Stimulated activated naive B cell treated with anti-CD40 and anti-IgM and Interleukin-4, amounts not matched to agents 10 μg/mL and 1 μg/mL and 100 μg/mL, for 72 hours (primary cell): ENCODE measurements at regions not wholly inside any gene's neighbourhood (a gene's known extent, or its start where the extent isn't known, plus 50 kb on each side); places are given as distances from the start of the nearest gene placed in this dataset.
"Not testable (repeated sequence)": the region's sequence is repeated elsewhere in the genome, so short reads cannot be mapped to it uniquely, and the experiment has no call there.

Source experiments
- ATAC-seq, 2 donors: fragments of 150-1000 bp; cut with Tn5 transposase; replicated peaks; 2 replicates each; pipeline ENCODE4 v1.10.0; 2021; ENCODE audit warnings: moderate library complexity in 1 of 2
- DNase-seq: peaks from one replicate; pipeline ENCODE4 v3.0.0; 2021
- H3K27ac Mint-ChIP-seq: one replicate; pipeline ENCODE4 v1.8.0; 2022; ENCODE audit warnings: mild to moderate bottlenecking, mixed read lengths
- H3K27me3 Mint-ChIP-seq, 2 donors: one replicate each; pipeline ENCODE4 v1.8.0; 2022; ENCODE audit warnings: mixed read lengths in 2 of 2
- H3K36me3 Mint-ChIP-seq, 2 donors: one replicate each; pipeline ENCODE4 v1.8.0; 2022; ENCODE audit warnings: mixed read lengths in 2 of 2, mild to moderate bottlenecking in 1 of 2
- H3K4me1 Mint-ChIP-seq, 2 donors: one replicate each; pipeline ENCODE4 v1.8.0; 2022; ENCODE audit warnings: mixed read lengths in 2 of 2, mild to moderate bottlenecking in 1 of 2
- H3K4me3 Mint-ChIP-seq, 2 donors: one replicate each; pipeline ENCODE4 v1.8.0; 2022; ENCODE audit warnings: mild to moderate bottlenecking in 2 of 2, mixed read lengths in 2 of 2, moderate library complexity in 1 of 2
- H3K9me3 Mint-ChIP-seq, 2 donors: one replicate each; pipeline ENCODE4 v1.8.0; 2022; ENCODE audit warnings: mixed read lengths in 2 of 2, mild to moderate bottlenecking in 1 of 2

GRCh38 chr17:6373599-6373998, 61.3 kb downstream of the AIPL1 start:
- not testable (repeated sequence) for H3K36me3 Mint-ChIP-seq, H3K4me3 Mint-ChIP-seq, H3K9me3 Mint-ChIP-seq, DNase-seq, H3K27ac Mint-ChIP-seq, ATAC-seq
- Mint-ChIP-seq H3K27me3 (peaks cover 24 to 40% of the 10 kb centered on the region in 2 donors), H3K4me1 (peaks cover 11 to 18% of the 10 kb centered on the region in 2 donors)

GRCh38 chr17:6366221-6366666, 68.7 kb downstream of the AIPL1 start:
- Mint-ChIP-seq H3K4me1 (no peaks in the 10 kb centered on the region), H3K36me3 (no peaks in the 10 kb centered on the region), H3K27ac (no peak overlapping the region), H3K9me3 (no peaks in the 10 kb centered on the region), H3K27me3 (peaks cover 42 to 60% of the 10 kb centered on the region in 2 donors), H3K4me3 (no peak overlapping the region)
- ATAC-seq (peak; percentile 41 to 73), DNase-seq (no peak)

GRCh38 chr17:6365200-6365943, 69.5 kb downstream of the AIPL1 start:
- Mint-ChIP-seq H3K36me3 (no peaks in the 10 kb centered on the region), H3K27ac (no peak overlapping the region), H3K9me3 (no peaks in the 10 kb centered on the region), H3K27me3 (peaks cover 42 to 56% of the 10 kb centered on the region in 2 donors), H3K4me1 (no peaks in the 10 kb centered on the region), H3K4me3 (no peak overlapping the region)
- ATAC-seq, result no peak
- DNase-seq, result no peak

GRCh38 chr17:6361733-6362132, 73.2 kb downstream of the AIPL1 start:
- no peak for DNase-seq

GRCh38 chr17:6358131-6358530, 76.8 kb downstream of the AIPL1 start:
- DNase-seq (no peak), ATAC-seq (no peak)
- Mint-ChIP-seq H3K4me1 (no peaks in the 10 kb centered on the region), H3K36me3 (no peaks in the 10 kb centered on the region), H3K9me3 (no peaks in the 10 kb centered on the region), H3K4me3 (no peak overlapping the region), H3K27ac (no peak overlapping the region), H3K27me3 (peaks cover 23 to 31% of the 10 kb centered on the region in 2 donors)

More at GRCh38 chr17:6361733-6362132, 73.2 kb downstream of the AIPL1 start:
- Mint-ChIP-seq H3K36me3 (no peaks in the 10 kb centered on the region), H3K4me3 (no peak overlapping the region), H3K4me1 (no peaks in the 10 kb centered on the region), H3K9me3 (no peaks in the 10 kb centered on the region), H3K27me3 (peaks cover 46 to 48% of the 10 kb centered on the region in 2 donors), H3K27ac (no peak overlapping the region)
- ATAC-seq, result peak; percentile 41 to 61

- Mint-ChIP-seq H3K4me3 (no peak overlapping the region), H3K4me1 (no peaks in the 10 kb centered on the region), H3K27ac (no peak overlapping the region), H3K36me3 (no peaks in the 10 kb centered on the region), H3K27me3 (peaks cover 25 to 32% of the 10 kb centered on the region in 2 donors), H3K9me3 (no peaks in the 10 kb centered on the region)
- ATAC-seq (no peak), DNase-seq (no peak)
These were observed 78.4 kb downstream of the AIPL1 start for GRCh38 chr17:6356562-6356961.

GRCh38 chr17:6355196-6355595, 79.7 kb downstream of the AIPL1 start:
- ATAC-seq, result no peak

GRCh38 chr17:6352801-6353560, 81.9 kb downstream of the AIPL1 start:
- DNase-seq, result no peak
- no peaks in the 10 kb centered on the region for H3K4me1 Mint-ChIP-seq
- no peak overlapping the region for H3K4me3 Mint-ChIP-seq
- no peak overlapping the region for H3K27ac Mint-ChIP-seq
- H3K9me3 Mint-ChIP-seq, result no peaks in the 10 kb centered on the region
- no peaks in the 10 kb centered on the region for H3K36me3 Mint-ChIP-seq
- H3K27me3 Mint-ChIP-seq, result peaks cover 34 to 39% of the 10 kb centered on the region in 2 donors
- ATAC-seq, result no peak

More at GRCh38 chr17:6355196-6355595, 79.7 kb downstream of the AIPL1 start:
- H3K36me3 Mint-ChIP-seq, result no peaks in the 10 kb centered on the region
- H3K4me1 Mint-ChIP-seq, result no peaks in the 10 kb centered on the region
- no peak for DNase-seq
- no peak overlapping the region for H3K27ac Mint-ChIP-seq
- peaks cover 31 to 37% of the 10 kb centered on the region in 2 donors for H3K27me3 Mint-ChIP-seq
- no peaks in the 10 kb centered on the region for H3K9me3 Mint-ChIP-seq
- no peak overlapping the region for H3K4me3 Mint-ChIP-seq

GRCh38 chr17:6352016-6352415, 82.9 kb downstream of the AIPL1 start:
- Mint-ChIP-seq H3K36me3 (no peaks in the 10 kb centered on the region), H3K4me1 (no peaks in the 10 kb centered on the region), H3K4me3 (no peak overlapping the region), H3K27me3 (peaks cover 39% of the 10 kb centered on the region in 2 donors), H3K27ac (no peak overlapping the region), H3K9me3 (no peaks in the 10 kb centered on the region)
- DNase-seq (no peak), ATAC-seq (no peak)

- ATAC-seq (no peak), DNase-seq (no peak)
- Mint-ChIP-seq H3K36me3 (no peaks in the 10 kb centered on the region), H3K4me3 (no peak overlapping the region), H3K27me3 (peaks cover 44 to 45% of the 10 kb centered on the region in 2 donors), H3K9me3 (no peaks in the 10 kb centered on the region), H3K4me1 (no peaks in the 10 kb centered on the region), H3K27ac (no peak overlapping the region)
These were observed 84.1 kb downstream of the AIPL1 start for GRCh38 chr17:6350806-6351205.

GRCh38 chr17:6348891-6349290, 86.0 kb downstream of the AIPL1 start:
- Mint-ChIP-seq H3K27ac (no peak overlapping the region), H3K4me3 (no peak overlapping the region), H3K9me3 (peaks cover 0 to 1% of the 10 kb centered on the region in 2 donors), H3K27me3 (peaks cover 44 to 50% of the 10 kb centered on the region in 2 donors), H3K4me1 (no peaks in the 10 kb centered on the region), H3K36me3 (no peaks in the 10 kb centered on the region)
- DNase-seq, result no peak
- ATAC-seq, result no peak

GRCh38 chr17:6347776-6348175, 87.1 kb downstream of the AIPL1 start:
- peaks cover 41 to 43% of the 10 kb centered on the region in 2 donors for H3K27me3 Mint-ChIP-seq
- ATAC-seq (no peak), DNase-seq (no peak)
- H3K36me3 Mint-ChIP-seq, result no peaks in the 10 kb centered on the region
- H3K4me1 Mint-ChIP-seq, result no peaks in the 10 kb centered on the region
- H3K27ac Mint-ChIP-seq, result no peak overlapping the region
- H3K4me3 Mint-ChIP-seq, result no peak overlapping the region
- peaks cover 0 to 1% of the 10 kb centered on the region in 2 donors for H3K9me3 Mint-ChIP-seq

GRCh38 chr17:6346986-6347385, 87.9 kb downstream of the AIPL1 start:
- Mint-ChIP-seq H3K36me3 (no peaks in the 10 kb centered on the region), H3K4me3 (no peak overlapping the region), H3K27ac (no peak overlapping the region), H3K9me3 (peaks cover 0 to 1% of the 10 kb centered on the region in 2 donors), H3K4me1 (no peaks in the 10 kb centered on the region), H3K27me3 (peaks cover 36% of the 10 kb centered on the region in 2 donors)
- ATAC-seq, result no peak
- DNase-seq, result no peak

- DNase-seq (no peak), ATAC-seq (no peak)
- Mint-ChIP-seq H3K4me3 (no peak overlapping the region), H3K4me1 (no peaks in the 10 kb centered on the region), H3K27me3 (peaks cover 36 to 38% of the 10 kb centered on the region in 2 donors), H3K27ac (no peak overlapping the region), H3K36me3 (no peaks in the 10 kb centered on the region), H3K9me3 (peaks cover 0 to 1% of the 10 kb centered on the region in 2 donors)
These were observed 88.7 kb downstream of the AIPL1 start for GRCh38 chr17:6346156-6346786.
